GM12874 (cell line): ENCODE measurements at regions not wholly inside any gene's neighbourhood (a gene's known extent, or its start where the extent isn't known, plus 50 kb on each side); places are given as distances from the start of the nearest gene placed in this dataset.

Source experiments
- CTCF ChIP-seq: IDR thresholded peaks from 2 replicates; pipeline ENCODE4 v1.5.1; 2011; ENCODE audit warnings: low read depth, mild to moderate bottlenecking, control low read depth, low read length, moderate library complexity; ENCODE audit not compliant: insufficient read depth

- TF ChIP-seq CTCF, result no peak
Observed at GRCh38 chr3:148367756-148368155, 329.9 kb upstream of the AGTR1 start.

GRCh38 chr3:148369381-148369780, 328.3 kb upstream of the AGTR1 start:
- TF ChIP-seq CTCF, result no peak

- TF ChIP-seq CTCF, result no peak
Observed at GRCh38 chr3:148372206-148372875, 325.4 kb upstream of the AGTR1 start.

DNA sequence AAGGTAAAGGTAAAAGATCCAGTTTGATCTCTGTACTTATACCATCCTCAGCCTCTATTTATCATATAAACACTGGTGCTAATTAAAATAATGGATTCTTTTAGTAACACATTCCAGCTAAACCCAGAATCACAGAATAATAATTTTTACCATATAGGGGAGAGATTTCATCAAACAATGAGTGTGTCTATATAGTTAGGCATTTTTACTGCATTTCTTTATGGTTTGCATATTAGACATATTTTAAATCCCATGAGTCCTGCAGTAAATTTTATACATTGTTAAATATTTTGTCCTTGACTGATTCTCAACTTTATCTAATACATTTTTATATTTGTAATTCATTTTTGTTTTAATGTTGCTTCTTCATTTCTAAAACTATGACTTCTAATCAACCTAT, 323.7 kb upstream of the AGTR1 start:
- TF ChIP-seq CTCF, result no peak

DNA sequence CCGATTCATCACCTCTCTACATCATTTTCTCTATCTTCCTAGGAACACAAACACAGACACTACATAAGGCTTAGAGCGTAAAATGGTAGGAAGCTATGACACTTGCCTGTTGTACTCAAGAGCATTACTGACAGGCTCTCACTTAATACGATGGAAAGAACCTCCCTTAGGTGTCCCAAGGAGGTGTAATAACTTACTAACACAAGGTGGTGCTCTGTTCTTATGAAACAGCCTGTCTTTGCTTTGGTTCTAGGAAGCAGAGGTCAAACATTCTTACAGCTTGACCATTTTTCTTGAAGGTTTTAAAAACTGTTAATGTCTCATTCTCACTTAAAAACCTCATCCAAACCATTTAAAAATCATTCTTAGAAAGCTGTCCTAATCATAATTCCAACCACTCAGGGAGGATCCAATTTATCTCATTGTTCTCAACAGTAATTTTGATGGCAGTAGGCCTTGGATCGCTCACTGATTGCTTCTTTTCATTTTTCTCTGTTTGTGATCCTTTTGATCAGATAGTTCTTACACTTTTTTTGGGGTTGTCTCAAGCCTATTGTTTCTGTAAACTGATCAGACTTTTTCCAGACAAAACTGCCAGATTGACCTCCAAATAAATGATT, 317.8 kb upstream of the AGTR1 start:
- TF ChIP-seq CTCF, result peak; percentile 29; the same call in 1 of the 2 replicates

GRCh38 chr3:148381051-148381450, 316.7 kb upstream of the AGTR1 start:
- TF ChIP-seq CTCF, result no peak

DNA sequence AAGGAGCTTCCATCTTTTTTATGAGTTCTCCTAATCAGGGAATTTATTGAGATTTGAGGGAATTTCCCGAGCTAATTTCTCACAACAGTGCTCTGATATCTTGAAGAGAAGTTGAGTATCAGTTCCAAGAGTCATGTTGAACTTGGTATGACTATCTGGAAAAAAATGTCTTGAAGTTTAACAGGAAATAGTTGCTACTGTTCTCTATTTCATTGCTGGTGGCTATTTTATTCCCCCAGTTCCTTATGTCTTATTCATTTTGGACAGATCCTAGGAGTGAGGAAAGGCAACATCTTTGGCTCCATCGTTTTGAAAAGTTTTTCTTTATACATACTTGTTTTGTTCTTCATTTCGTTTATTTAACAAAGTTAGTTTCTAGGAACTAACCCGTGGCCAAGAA, 307.8 kb upstream of the AGTR1 start:
- TF ChIP-seq CTCF, result no peak

DNA sequence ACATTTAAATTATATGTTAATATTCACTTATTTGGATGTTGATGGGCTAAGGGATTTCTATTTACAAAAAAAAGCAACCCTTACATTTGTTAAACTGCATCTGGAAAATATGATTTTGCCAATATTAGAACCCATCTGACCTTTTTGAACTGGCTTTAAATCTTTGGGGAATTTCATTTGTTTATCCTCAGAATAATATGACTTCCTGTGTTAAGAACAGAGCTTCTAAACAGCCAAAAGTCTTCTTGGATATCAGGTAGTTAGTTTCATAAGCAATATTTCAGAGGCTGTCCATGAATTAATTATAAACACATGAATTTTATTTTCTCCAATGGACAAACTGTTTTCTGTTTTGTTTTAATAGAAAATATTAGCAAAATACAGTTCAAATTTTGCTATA, 301.9 kb upstream of the AGTR1 start:
- no peak for TF ChIP-seq CTCF
